EL (cell line): ENCODE measurements at regions not wholly inside any gene's neighbourhood (a gene's known extent, or its start where the extent isn't known, plus 50 kb on each side); places are given as distances from the start of the nearest gene placed in this dataset.
A peak's percentile ranks its signal among the peaks of the same experiment; 100 is the strongest.

ENCODE experiments used
- DNase-seq: peaks from one replicate; pipeline ENCODE4 v3.0.0-alpha.2; 2016

GRCh38 chr13:47598340-47598911, 402.6 kb downstream of the SUCLA2 start:
- peak; percentile 6 for DNase-seq

DNA sequence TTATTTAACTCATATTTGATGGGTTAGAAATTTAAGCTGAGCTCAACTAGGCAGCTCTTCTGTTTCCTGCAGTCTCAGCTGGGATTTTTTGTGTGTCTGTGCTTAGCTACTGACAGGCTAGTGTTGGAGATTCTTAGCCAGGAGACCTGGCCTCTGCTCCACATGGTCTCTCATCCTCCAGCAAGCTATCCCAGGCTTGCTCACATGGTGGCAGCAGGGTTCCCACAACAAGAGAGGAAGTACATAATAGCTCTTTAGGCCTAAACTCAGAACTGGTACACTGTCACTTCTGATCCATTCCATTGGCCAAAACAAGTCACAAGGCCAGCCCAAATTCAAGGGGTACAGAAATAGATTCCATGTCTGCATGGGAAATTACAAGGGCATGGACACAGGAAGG, 406.2 kb downstream of the SUCLA2 start:
- DNase-seq = peak; percentile 27

GRCh38 chr13:47592256-47592655, 408.8 kb downstream of the SUCLA2 start:
- no peak for DNase-seq

- no peak for DNase-seq
Observed at GRCh38 chr13:47588676-47589075, 412.4 kb downstream of the SUCLA2 start.

GRCh38 chr13:47572375-47572774, 428.7 kb downstream of the SUCLA2 start:
- no peak for DNase-seq

DNA sequence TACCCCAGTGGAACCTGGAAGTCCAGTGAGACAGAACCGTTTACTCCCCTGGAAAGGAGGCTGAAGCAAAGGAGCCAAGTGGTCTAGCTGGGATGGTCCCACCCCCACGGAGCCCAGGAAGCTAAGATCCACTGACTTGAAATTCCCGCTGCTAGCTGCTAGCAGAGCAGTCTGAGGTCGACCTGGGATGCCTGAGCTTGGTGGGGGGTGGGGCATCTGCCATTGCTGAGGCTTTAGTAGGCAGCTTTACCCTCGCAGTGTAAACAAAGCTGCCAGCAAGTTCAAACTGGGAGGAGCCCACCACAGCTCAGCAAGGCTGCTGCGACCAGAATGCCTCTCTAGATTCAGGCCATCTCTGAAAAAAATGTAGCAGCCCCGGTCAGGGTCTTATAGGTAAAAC, 437.0 kb downstream of the SUCLA2 start:
- DNase-seq = no peak

DNA sequence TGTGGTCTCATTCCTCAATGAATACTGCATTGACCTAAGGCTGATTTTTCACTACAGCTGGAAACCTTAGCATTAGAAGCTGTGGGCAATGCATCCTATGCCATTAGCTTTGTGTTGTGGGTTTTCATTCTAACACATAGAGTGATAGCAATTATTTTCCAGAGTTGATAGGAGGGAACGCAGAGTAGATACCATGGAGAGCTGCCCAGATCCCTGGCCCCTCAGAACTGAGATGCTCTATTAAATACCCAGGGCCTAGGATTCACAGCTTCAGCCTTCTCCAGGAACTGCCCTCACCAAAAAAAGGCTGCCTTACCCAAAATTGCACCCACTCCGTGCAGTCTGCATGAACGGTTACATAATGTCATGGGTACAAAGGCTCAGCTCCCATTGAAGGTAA, 444.4 kb downstream of the SUCLA2 start:
- DNase-seq = no peak

DNA sequence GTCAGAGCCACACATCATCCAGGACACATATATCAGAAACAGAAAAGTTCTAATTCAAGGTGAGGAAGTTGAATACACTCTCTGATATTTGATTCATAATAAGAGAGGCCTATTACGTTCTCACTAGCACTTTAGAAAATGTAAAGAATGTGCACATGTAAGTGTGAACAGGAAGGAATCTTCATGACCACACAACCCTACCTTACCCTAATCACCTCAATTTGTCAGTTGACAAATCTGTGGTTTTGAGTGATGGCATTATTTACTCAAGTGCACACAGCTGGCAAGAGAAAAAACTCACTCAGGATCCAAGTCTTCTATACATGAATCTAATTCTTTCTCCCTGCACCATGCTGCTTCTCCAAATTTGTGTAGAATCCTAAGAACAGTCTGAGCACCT, 445.8 kb downstream of the SUCLA2 start:
- DNase-seq = no peak

GRCh38 chr13:47553329-47553977, 447.6 kb downstream of the SUCLA2 start:
- no peak for DNase-seq

GRCh38 chr13:47549219-47549752, 451.8 kb downstream of the SUCLA2 start:
- no peak for DNase-seq

DNA sequence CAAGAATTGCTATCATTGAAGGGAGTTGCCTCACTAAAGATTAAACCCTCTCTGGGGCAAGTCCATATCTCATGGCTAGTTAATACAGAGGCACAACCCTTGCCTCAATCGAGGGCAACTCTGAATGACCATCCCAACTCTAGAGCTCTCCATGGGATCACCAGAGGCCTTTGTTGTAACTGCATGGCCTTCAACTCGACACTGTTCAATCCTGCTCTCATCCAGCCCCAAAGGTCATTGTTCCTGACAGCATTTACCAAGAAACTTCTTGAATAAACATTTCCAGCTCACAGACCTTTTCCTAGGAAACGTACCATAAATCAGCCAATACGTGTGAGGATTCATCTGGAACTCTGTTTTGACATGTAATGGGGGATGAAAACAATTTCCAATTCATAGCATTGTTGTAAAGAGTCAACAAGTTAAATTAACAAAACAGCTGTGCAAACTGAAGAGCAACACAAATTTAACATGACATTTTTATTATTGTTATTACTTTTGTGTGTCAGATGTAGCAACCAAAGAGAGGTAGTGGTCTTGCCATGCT, 452.7 kb downstream of the SUCLA2 start:
- DNase-seq = no peak

GRCh38 chr13:47546391-47547225, 454.5 kb downstream of the SUCLA2 start:
- DNase-seq = no peak

- no peak for DNase-seq
Observed at GRCh38 chr13:47545201-47546024, 455.7 kb downstream of the SUCLA2 start.

DNA sequence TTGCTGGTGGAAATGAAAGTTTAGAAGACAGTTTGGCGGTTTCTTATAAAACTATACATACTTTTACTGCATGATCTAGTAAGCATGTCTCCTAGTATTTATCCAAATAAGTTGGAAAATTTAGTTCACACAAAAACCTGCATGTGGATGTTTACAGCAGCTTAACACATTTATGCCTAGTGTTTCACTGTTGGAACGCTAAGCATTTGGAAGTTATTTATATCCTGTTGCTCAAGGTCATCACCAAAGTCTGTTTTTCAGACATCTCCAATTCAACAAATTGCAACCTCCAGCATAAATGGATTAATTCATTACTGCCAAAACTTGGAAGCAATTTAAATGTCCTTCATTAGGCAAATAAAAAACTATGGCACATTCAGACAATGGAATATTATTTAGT, 461.8 kb downstream of the SUCLA2 start:
- no peak for DNase-seq

DNA sequence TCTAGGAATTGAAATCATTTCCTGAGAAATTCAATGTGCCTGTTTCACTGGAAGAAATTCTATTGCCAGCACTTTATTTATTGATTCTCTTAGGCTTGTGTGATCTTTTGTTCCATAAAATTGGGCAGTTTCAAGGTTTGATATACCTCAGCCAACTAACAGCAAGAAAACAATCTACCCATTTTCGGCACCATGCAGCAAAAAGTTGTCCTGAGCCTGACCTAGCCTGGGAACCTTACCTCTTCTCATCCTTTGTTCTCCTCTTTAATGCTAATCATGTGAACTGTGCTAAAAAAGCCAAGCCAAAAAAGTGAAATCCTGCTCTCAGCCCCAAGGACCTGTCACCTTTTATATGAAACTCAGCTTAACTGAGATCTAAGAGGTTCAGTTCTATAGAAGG, 477.3 kb downstream of the SUCLA2 start:
- no peak for DNase-seq

DNA sequence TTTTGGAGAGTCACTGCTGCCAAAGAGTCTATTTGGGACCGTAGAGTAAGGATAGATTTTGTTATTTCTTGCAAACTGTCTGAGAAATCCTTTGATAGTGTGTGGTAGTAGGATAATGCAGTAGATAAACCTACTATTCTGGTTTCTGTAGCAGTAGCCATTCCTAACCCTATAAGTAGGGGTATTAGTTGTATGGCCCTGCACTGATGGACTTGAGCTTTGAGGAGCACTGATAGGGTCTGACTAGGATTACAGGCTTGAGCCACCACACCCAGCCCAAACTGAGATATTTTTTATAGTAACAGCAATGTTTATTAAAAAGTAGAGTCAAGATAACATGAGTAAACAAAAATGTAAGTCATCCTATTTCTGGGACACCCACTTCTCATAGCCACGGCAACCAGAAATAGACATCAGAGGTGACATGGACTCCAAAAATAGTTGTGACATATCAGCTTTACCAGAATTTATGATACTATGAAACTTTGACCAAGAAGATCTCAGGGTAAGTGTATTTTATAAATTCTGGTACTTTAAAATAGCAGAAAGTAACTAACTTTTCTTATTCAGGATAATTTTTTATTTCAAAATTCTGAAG, 479.1 kb downstream of the SUCLA2 start:
- no peak for DNase-seq

DNA sequence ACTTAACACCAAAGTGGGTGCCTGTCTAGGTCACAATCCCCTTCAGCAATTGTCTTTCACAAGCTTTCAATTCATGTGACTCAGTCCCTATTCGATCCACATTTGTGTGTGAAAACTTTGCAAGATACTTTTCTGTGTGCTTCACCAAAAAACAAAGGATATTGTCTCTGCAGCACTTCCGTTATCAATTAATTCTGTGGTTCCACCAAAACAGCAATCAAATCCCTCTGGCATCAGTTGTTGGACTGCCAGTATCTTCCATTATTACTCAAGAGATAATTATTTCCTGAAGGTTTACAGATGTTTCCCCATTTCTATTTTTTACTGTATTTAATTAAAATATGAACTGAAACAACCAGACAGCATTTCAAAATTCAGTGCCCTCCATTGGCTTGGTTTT, 481.4 kb downstream of the SUCLA2 start:
- no peak for DNase-seq

DNA sequence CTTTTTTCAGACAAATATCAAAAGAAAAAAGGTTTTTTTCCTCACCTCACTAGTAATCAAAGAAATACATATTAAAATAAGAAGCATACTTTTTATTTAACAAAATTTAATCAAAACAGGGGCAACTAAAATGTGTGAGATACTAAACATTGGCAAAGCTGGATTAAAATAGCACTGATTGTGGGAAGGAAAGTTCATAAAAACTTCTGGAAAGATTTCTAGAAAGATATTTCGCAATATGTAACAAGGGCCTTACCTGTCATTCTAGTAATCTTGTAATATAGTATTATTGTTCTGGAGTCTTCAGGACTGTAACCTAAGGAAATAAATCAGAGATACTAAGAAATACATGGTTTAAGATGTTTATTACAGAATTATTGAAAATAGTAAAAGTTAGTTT, 482.5 kb downstream of the SUCLA2 start:
- DNase-seq = no peak

DNA sequence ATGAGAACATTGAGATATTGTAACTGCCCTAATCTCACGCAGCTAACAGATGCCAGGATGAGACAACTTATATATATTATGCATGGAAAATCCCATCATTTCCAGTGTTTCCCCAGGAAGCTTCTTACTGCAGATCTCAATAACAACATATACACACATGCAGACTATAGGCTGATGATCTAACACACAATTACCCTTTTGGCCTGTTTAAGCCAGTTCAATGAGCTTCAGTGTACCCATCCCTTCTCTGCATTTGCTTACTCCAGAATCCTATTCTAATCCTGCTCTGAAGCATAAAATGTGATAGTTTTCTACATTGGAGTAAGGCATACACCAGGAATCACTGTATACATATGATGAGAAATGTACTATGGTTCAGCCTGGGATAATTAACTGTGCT, 489.4 kb downstream of the SUCLA2 start:
- DNase-seq = no peak

DNA sequence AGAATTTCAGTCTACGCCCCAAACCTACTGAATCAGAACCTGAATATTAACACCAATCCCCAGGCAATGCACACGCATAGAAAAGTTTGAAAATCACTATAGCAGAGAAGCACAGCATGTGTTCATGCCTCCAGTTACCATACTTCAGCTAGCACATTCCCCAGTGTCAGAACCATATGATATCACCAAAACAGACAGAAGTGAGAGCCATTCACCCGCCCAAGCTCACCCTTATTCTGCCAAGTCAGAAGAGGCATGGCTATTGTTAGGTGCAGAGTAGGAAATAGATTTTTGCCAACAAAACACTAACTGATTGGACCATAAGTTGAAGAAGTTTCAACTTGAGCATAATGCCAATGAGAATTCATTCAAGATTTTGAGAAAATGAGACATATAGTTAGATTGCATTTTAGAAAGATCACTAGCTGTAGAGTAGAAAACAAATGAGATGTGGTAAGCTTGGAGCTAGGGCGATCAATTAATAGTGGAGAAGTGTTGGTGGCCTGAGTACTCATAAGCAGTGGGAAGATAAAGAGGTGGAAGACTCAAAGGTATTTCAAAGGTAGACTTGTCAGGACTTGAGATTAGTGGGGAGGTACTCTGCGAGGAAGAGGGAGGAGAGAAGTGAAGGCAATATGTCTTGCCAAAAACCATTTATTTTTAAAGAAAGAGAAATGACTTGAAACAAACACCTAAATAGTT, 492.4 kb downstream of the SUCLA2 start:
- no peak for DNase-seq

DNA sequence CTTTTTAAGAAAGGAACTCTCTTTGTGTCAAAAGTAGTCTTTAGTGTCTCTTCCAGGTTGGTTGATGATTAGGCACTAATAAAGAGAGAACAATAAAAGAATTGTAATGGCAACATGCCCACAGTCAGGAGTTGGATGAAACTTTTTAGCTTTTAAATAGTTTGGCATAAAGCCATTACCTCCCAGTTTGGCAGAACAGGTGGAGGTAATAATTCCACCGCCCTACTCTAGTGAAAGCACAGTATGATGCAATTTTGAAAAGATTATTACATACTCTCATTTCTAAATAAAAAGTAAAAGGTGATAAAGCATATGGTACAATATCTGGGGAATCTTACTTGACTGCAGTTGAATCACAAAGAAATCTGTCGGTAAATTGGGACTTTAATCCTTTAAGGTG, 497.6 kb downstream of the SUCLA2 start:
- DNase-seq = no peak

DNA sequence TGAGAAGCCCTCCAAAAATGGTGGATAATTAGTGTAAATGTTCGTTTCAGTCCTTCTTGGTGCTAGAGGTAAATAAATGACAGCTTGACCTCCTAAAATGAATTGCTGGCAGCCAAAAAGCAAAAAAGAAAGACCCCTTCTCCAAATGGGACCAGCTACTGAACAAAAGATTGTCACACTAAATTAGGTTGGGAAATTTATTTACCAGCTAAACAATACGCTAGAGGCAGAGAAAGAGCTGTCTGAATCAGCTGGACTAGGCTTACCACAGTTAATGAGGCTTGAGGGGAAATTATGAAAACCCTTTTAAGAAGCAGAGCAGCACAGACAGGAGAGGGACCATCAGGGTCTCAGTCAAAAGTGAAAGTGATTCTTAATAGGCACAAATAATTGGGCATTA, 498.9 kb downstream of the SUCLA2 start:
- no peak for DNase-seq
